Heart right ventricle (tissue), 16 donors: ENCODE measurements at regions not wholly inside any gene's neighbourhood (a gene's known extent, or its start where the extent isn't known, plus 50 kb on each side); places are given as distances from the start of the nearest gene placed in this dataset.

Experiments used
- ATAC-seq, 8 donors: fragments of 200-7000 bp; cut with Tn5 transposase; one replicate each; pipeline ENCODE4 v1.9.1; 2020; ENCODE audit warnings: mild to moderate bottlenecking in 8 of 8, moderate library complexity in 8 of 8, moderate number of reproducible peaks in 1 of 8
- DNase-seq, 2 donors: peaks; one replicate each; pipeline ENCODE4 v3.0.0-alpha.2; 2020
- H3K27ac ChIP-seq, 10 donors: fragments of 200-600 bp; sonication (generic) in 2 of 10; one replicate each; pipeline versions ENCODE4 v1.5.0 to v1.8.0; 2020 to 2022; ENCODE audit warnings: mild to moderate bottlenecking in 3 of 10
- H3K27me3 ChIP-seq, 7 donors: fragments of 200-600 bp; one replicate each; pipeline ENCODE4 v1.8.0; 2021 to 2022; ENCODE audit warnings: mild to moderate bottlenecking in 2 of 7
- H3K36me3 ChIP-seq, 9 donors: fragments of 200-600 bp; sonication (generic) in 1 of 9; one replicate each; pipeline versions ENCODE4 v1.5.0 to v1.8.0; 2020 to 2022; ENCODE audit warnings: mild to moderate bottlenecking in 2 of 9
- H3K4me1 ChIP-seq, 9 donors: fragments of 200-600 bp; sonication (generic) in 1 of 9; one replicate each; pipeline versions ENCODE4 v1.5.0 to v1.8.0; 2020 to 2022; ENCODE audit warnings: mild to moderate bottlenecking in 4 of 9
- H3K4me3 ChIP-seq, 10 donors: fragments of 200-600 bp; sonication (generic) in 2 of 10; one replicate each; pipeline versions ENCODE4 v1.5.0 to v1.8.0; 2020 to 2022; ENCODE audit warnings: mild to moderate bottlenecking in 7 of 10, moderate library complexity in 2 of 10
- H3K9me3 ChIP-seq, 11 donors: fragments of 200-600 bp in 10 of 11; sonication (generic) in 2 of 11; one replicate each; pipeline versions ENCODE4 v1.5.0 to v1.8.0; 2013 to 2022; ENCODE audit warnings: mild to moderate bottlenecking in 2 of 11, control low read depth in 1 of 11, moderate library complexity in 1 of 11
- WGBS, 2 donors: extraction: QIAGEN DNeasy Blood & Tissue Kit; methylation state at CpG; one replicate each; pipeline ENCODE4 v1.1.7; 2013; ENCODE audit warnings: inconsistent platforms in 1 of 2; 5-methylcytosine and 5-hydroxymethylcytosine counted together
- intact Hi-C, 10 donors: fragments of 100-400 bp; cut with DNase I; formaldehyde crosslinking; loops; one replicate each; pipeline versions ENCODE4 v1.11.1 to v1.14.2; 2022
- TF ChIP-seq, protein P1 (sequence below), 9 donors: fragments of 200-600 bp; sonication (generic) in 2 of 9; IDR thresholded peaks; one replicate each; pipeline versions ENCODE4 v1.5.0 to v1.8.0; 2021 to 2022; ENCODE audit warnings: antibody characterized with exemption in 9 of 9, mild to moderate bottlenecking in 5 of 9, moderate library complexity in 1 of 9
- donor health status: Arrhythmogenic right ventricular cardiomyopathy.
- donor health status: ischemic (EF 13 %, LVEDD 7.1; RV severe dilation, severe dysfunction).
- donor health status: healthy with polysubstance abuse.
- donor health status: DM: no; HTN: yes; CAD: no.
- donor health status: DM: no; HTN: no; CAD: no.
- donor health status: ischemic (EF 25% LVEDD 6.9; RV normal size, moderate dysfunction).
- donor health status: ischemic (EF 25% LVEDD 5.7; RV mildly dilated, moderate dysfunction).
- donor health status: healthy.
- donor health status: DM: yes; HTN: yes; CAD: no.
- donor health status: Ischemic cardiomyopathy.
- donor health status: ischemic (EF 35%, LVEDD 5.7; RV mildly dilated, moderate dysfunction).
- donor health status: nonischemic (EF 11% LVEDD 7.7; RV severe dilation, severe dysfunction).
- donor health status: DM: yes; HTN: yes; CAD: no.
- donor health status: PGD.
- donor health status: ischemic (EF 29% LVEDD 5.4; RV normal size, mild dysfunction).
- donor health status: nonischemic (EF 23%, LVEDD 6.1; RV moderate dilation, normal function).

DNA sequence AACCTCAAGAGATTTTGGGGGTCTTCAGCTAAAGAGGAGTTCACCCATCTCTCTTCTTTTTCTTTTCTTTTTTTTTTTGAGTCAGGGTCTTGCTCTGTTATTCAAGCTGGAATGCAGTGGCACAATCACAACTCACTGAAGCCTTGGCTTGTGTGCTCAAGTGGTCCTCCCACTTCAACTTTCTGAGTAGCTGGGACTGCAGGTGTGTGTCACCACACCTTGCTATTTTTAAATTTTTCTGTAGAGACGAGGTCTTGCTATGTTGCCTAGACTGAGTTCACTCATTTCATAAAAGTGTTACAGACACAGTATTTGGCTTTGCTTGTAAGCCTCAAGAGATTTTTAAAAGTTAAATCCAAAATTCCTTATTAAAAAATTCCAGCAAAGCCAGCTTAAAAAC is 71.7 kb downstream of the OXSM start:
- Histone ChIP-seq H3K4me1 (no peaks in the 10 kb centered on the region), H3K9me3 (peaks cover 0 to 11% (median 3%) of the 10 kb centered on the region in 11 donors), H3K27me3 (no peaks in the 10 kb centered on the region), H3K27ac (no peak overlapping the region), H3K36me3 (no peaks in the 10 kb centered on the region), H3K4me3 (no peak overlapping the region)
- no peak for ATAC-seq
- WGBS, 2 donors = 67 to 68% methylated on average over 1 of the region's 1 CpG
- DNase-seq = no peak
- TF ChIP-seq, protein P1, sequence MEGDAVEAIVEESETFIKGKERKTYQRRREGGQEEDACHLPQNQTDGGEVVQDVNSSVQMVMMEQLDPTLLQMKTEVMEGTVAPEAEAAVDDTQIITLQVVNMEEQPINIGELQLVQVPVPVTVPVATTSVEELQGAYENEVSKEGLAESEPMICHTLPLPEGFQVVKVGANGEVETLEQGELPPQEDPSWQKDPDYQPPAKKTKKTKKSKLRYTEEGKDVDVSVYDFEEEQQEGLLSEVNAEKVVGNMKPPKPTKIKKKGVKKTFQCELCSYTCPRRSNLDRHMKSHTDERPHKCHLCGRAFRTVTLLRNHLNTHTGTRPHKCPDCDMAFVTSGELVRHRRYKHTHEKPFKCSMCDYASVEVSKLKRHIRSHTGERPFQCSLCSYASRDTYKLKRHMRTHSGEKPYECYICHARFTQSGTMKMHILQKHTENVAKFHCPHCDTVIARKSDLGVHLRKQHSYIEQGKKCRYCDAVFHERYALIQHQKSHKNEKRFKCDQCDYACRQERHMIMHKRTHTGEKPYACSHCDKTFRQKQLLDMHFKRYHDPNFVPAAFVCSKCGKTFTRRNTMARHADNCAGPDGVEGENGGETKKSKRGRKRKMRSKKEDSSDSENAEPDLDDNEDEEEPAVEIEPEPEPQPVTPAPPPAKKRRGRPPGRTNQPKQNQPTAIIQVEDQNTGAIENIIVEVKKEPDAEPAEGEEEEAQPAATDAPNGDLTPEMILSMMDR (IDR thresholded peaks at IDR 0.05) = no peak
- intact Hi-C loops = no loop called here

DNA sequence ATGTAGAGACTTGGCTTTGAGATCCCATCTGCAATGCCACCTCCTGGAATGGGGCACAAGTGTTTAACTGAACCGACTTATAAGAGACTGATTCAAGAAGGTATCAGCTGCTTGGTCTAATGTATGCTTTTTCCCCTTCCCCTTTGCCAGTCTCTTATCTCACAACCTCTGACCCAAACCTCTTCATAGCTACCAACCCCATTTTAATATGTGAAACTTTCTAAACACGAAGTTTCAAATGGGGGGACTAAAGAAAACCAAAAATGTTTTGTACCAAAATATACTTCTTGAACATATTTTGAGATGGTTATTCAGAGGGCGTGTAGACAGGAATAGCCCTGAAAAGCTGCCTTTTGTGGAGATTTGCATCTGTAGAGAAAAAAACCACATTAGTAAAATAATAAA is 73.1 kb downstream of the OXSM start:
- H3K27me3 ChIP-seq = no peaks in the 10 kb centered on the region
- H3K4me3 ChIP-seq = no peak overlapping the region
- intact Hi-C loops = no loop called here
- H3K36me3 ChIP-seq = no peaks in the 10 kb centered on the region
- no peak for ATAC-seq
- no peaks in the 10 kb centered on the region for H3K4me1 ChIP-seq
- H3K27ac ChIP-seq = no peak overlapping the region
- TF ChIP-seq, protein P1 (IDR thresholded peaks at IDR 0.05) = no peak
- peaks cover 0 to 11% (median 3%) of the 10 kb centered on the region in 11 donors for H3K9me3 ChIP-seq
- no peak for DNase-seq
- WGBS, 2 donors = 83 to 84% methylated on average over 3 of the region's 3 CpGs

DNA sequence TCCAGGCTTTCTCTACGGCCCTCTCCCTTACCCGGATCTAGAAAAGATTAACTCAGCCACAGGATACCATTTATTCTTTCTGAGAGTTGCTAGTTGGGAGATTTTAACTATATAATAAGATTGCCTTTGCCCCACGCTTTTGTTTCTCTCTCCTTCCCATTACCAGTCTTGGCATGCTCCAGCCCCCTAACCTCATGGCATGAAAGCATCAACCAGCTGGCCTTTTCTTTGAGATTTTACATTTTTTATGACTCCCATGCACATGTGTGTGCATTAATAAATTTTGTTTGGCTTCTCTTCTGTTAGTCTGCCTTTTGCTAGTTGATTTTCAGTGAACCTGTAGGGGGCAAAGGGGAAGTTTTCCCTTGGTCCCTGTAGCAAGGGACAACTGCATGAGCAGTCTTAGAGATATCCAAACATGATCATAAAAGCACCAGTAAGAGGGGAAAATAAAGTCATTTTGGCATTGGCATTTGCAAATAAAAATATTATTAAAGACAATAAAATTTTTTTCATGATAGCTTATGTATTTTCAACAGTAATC is 73.6 kb downstream of the OXSM start:
- no peak for DNase-seq
- H3K4me1 ChIP-seq = no peaks in the 10 kb centered on the region
- H3K36me3 ChIP-seq = no peaks in the 10 kb centered on the region
- no peak overlapping the region for H3K4me3 ChIP-seq
- WGBS, 2 donors = 82 to 88% methylated on average over 3 of the region's 3 CpGs
- no peak for ATAC-seq
- intact Hi-C loops = no loop called here
- H3K27ac ChIP-seq = no peak overlapping the region
- H3K9me3 ChIP-seq = peaks cover 0 to 11% (median 3%) of the 10 kb centered on the region in 11 donors
- no peaks in the 10 kb centered on the region for H3K27me3 ChIP-seq
- TF ChIP-seq, protein P1 (IDR thresholded peaks at IDR 0.05) = no peak

DNA sequence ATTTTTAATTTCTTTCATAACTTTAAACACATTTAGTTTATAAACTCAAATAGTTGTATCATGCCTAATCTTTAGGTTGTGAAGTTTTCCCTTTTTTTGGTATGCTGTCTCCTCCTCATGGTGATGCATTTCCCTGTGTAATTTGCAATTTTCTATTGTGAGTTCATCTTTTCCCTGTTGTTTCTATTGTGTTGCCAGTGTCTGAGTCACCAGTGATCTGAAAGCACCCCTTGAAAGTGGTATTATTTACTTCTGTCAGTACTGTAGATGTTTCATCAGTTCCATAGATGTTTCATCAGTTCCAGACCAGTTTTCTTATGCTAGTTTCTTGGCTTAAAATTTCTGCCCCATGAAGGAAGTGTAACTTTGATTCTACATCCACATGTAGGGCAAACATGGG is 80.6 kb downstream of the OXSM start:
- Histone ChIP-seq H3K4me3 (no peak overlapping the region), H3K9me3 (peaks cover 0 to 10% (median 0%) of the 10 kb centered on the region in 11 donors), H3K27me3 (no peaks in the 10 kb centered on the region), H3K27ac (no peak overlapping the region), H3K36me3 (no peaks in the 10 kb centered on the region), H3K4me1 (peaks cover 0 to 2% (median 0%) of the 10 kb centered on the region in 9 donors)
- TF ChIP-seq, protein P1 (IDR thresholded peaks at IDR 0.05) = no peak
- DNase-seq = no peak
- ATAC-seq = no peak
- intact Hi-C loops = no loop called here
